ENCODE measurements at regions not wholly inside any gene's neighbourhood (a gene's known extent, or its start where the extent isn't known, plus 50 kb on each side); places are given as distances from the start of the nearest gene placed in this dataset.
"Not testable (repeated sequence)": the region's sequence is repeated elsewhere in the genome, so short reads cannot be mapped to it uniquely, and the experiment has no call there.

DNA sequence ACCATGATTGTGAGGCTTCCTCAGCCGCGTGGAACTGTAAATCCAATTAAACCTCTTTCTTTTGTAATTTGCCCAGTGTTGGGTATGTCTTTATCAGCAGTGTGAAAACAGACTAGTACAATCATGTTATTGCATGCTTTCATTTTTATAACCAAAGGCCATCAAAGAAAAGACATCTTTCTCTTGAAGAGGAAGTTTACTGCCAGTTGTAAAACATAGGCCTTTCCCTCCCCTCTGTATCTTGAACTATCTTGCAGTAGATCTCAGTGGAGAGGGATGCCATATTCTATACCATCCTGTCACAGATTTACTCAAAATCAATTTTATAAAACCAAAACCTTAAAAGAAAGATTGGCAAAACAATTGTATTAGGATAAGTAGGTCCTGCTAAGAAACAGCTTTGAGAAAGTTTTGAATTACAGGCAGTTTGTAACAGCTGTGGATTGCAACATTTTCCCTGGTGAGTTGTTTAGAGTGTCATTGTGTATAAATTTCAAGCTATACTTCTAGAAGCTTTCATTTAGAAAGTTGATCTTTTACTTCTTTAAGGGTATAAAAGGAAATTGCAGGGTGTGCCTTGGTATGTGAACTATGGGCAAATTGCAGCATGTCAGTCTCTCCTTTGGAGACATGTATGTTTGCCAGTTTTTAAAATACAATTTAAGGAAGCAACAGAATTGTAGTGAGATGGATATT lies 128.0 kb downstream of the ATP23 start:
- DNase-seq (ENCODE audit: low read depth in 2 of 2) = no peak

- no peak for DNase-seq (ENCODE audit: low read depth in 2 of 2)
Observed at GRCh38 chr12:58071994-58072393, 130.6 kb downstream of the ATP23 start.

GRCh38 chr12:58074259-58074658 lies 132.9 kb downstream of the ATP23 start:
- no peak for DNase-seq (ENCODE audit: low read depth in 2 of 2)

GRCh38 chr12:58079806-58080205 lies 138.4 kb downstream of the ATP23 start:
- DNase-seq (ENCODE audit: low read depth in 2 of 2) = no peak

GRCh38 chr12:58081488-58081887 lies 140.1 kb downstream of the ATP23 start:
- DNase-seq (ENCODE audit: low read depth in 2 of 2) = no peak

GRCh38 chr12:58082996-58083395 lies 141.6 kb downstream of the ATP23 start:
- no peak for DNase-seq (ENCODE audit: low read depth in 2 of 2)

DNA sequence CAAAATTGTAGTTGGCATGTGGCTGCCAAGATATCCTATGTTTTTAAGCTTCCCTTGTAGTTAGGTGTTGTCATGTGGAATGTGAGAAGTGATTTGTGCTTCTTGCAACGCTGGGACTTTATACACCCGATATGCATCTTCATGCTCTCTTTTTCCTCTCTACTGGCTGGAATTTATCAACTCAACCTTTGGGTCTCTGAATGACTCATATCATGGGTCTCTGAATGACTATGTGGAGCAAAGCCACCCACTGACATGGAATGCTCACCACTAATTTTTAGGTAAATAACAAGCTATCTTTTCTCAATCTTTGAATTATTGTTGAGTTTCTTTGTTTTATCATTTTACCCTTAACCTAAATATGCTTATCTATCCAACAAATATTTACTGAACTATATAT lies 144.6 kb downstream of the ATP23 start:
- DNase-seq (ENCODE audit: low read depth in 2 of 2) = no peak

DNA sequence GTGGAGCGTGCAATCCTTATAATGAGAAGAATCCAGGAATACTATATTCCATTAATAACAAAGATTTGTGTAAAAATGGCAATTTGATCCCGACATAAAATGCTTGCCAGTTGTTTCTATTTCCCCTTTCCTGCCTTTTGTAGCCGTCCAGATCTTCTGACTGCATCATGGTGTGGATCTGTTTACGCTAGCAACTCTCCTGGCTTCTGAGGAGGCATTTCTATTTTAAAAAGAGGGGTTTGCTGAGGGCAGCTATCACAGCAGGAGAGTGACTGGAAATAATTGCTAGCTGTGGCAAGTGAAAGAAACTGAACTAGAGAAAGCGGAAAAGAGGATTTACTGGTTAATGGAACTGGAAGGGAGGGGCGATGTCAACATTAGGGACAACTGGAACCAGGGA lies 145.6 kb downstream of the ATP23 start:
- DNase-seq (ENCODE audit: low read depth in 2 of 2) = no peak

GRCh38 chr12:58087423-58088127 lies 146.2 kb downstream of the ATP23 start:
- no peak for DNase-seq (ENCODE audit: low read depth in 2 of 2)

- DNase-seq (ENCODE audit: low read depth in 2 of 2) = no peak
Observed at GRCh38 chr12:58089588-58089987, 148.2 kb downstream of the ATP23 start.

DNA sequence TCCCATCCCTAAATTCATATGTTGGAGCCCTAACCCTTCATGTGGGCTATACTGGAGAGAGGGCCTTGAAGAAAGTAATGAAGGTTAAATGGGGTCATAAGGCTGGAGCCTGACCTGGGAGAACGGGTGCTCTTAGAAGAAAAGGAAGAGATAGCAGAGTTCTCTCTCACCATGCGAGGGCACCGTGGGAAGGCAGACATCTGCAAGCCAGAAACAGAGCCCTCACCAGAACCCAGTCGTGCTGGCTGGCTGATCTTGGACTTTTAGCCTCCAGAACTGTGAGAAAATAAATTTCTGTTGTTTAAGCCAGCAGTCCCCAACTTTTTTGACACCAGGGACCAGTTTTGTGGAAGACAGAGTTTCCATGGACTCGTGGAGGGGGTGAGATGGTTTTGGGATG lies 149.3 kb downstream of the ATP23 start:
- no peak for DNase-seq (ENCODE audit: low read depth in 2 of 2)

DNA sequence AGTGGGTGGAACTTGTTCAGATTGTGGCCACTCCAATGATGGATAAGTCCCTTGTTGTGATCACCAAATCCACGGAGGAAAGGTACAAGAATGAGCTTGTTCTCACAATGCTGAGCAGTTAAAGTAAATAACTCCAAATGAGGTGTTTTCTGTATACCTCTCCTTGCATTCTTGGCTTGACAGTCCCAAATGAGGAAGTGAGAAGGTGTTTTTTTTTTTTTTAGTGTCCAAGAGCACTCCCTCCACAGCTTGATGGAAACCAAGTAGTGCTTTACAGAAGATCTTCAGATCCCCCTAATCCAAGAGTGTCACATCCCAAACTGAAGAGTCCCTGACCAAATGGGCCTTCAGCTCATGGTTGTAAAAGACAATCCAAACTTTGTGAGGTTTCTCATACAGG lies 153.6 kb downstream of the ATP23 start:
- no peak for DNase-seq (ENCODE audit: low read depth in 2 of 2)

GRCh38 chr12:58097741-58098140 lies 156.4 kb downstream of the ATP23 start:
- DNase-seq (ENCODE audit: low read depth in 2 of 2) = no peak

DNA sequence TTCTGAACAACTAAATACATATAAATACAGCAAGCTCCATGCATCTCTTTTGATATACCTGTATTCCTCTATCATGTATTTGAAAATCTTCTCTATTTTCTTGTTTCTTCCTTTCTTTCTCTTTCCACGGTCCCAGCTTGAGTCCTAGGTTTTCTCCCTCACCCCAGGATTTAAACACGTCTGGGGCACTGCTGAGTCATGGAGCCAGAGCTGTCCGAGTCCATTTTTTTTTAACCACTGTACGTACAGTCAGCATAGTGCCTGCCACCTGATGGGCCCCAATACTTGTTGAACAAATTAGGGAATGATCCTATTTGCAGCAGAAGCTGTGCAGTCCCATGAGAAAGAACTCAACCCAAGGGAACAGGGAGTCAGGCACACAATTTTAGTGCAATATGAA lies 158.1 kb downstream of the ATP23 start:
- no peak for DNase-seq (ENCODE audit: low read depth in 2 of 2)

DNA sequence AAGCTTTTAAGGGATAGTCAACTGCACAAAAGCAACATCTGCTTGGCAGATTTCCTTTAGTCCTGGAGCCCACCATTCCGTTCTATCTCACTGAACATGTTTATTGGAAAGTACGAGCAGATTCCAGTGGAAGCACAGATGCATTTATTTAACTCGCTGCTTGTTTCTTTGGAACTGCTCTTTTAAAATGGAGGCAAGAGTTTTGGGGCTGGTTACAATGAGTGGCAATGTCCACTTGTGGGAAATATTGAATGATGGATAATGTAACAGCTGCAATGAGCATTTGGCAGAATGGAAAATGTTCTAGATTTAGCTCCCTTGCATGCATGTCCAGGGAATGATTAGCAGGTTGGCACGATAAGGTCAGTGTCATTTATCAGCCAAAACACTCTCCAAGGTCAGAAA lies 163.0 kb downstream of the ATP23 start:
- no peak for DNase-seq (ENCODE audit: low read depth in 2 of 2)

DNA sequence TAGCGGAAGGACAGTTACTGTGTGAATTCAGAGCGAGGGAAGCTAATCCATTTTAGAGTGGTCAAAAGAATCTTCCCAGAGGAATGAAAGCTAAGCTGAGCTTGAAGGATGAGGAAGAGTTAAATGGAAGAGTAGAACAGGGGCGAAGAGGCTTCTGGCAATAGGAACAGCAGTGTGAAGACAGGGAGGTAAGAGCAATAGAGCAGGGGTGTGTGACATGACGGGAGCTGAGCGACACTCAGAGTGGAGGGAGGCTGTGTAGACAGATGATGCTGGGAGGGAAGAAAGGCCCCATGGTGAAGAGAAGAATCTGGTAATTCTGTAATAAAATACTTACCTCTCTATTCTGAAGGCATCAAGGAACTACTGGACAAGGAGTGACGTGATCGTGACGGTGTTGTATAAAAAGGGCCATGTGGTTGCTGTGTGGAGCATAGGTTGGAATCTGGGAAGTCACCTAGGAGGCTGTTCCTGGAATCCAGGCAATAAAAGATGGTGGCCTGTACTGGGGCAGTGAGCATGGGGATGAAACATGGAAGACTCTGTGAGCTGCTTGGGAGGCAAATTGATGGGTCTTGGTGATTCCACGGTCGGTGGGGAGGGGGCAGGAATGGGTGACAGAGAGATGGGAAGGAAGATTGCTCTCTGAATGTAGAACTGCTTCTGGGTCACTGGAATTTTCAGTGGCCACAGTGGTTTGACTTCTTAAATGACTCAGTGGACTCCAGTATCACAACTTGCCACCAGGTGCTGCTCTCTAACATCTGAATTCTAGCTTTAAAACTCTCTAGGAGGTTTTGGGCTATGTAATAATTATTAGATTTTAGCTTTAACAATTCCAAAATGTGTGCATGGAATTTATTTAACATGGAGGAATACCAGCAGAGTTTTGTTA lies 164.1 kb downstream of the ATP23 start:
- DNase-seq (ENCODE audit: low read depth in 2 of 2) = no peak

DNA sequence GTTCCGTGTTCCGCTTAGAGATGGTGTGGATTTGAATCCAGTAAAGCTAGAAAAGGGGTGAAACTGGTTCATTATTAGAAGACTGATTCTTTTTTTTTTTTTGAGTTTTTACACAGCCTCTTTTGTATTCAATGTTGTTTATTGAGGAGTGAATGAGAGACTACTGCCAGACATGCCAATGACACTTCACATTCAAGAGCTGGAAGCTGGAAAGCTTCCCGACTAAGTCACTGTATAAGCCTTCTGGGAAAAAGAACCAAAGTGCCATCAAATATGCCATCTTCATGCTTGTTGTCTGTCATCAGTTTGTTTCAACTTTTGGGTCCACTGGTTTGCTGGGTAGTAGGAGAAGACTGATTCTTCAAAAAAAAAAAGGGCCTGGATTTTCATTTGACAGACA lies 164.8 kb downstream of the ATP23 start:
- no peak for DNase-seq (ENCODE audit: low read depth in 2 of 2)

DNA sequence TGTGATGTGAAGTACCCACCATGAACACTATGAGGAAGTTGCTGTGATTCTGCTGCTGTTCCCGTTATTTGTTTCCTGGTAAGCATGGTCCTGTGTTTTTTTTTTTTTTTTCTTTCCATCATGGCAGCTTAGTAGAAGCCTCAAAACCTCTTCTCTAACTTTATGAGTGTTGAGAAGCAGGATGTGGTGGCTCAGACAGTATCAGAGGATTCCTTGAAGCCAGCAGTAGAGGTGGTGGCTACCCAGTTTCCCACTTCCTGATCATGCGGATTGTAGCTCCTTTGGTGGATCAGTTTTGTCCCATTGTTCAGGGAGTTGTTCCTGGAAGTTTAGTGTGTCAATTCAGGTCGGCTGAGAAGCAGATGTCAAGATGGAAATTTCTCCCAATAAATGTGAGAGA lies 175.8 kb downstream of the ATP23 start:
- no peak for DNase-seq (ENCODE audit: low read depth in 2 of 2)

DNA sequence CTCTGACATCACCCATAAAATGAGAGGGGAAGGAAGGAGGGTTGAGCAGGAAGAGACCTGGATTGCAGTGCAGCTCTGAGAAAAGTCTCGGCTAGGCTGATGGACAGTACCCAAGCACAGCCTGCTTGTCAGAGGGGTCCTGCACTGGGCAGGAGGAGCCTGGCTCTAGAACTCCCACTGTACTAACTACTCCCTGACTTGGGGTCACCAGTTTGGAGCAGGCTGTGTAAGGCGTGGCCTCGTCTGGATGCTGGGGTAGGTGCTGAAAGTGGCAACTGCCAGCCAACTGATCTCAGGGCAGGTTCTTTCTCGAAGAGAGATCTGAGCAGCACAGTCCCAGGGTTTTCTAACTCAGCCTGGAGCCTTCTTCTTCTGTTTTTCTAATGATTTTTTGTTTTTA lies 176.3 kb downstream of the ATP23 start:
- DNase-seq (ENCODE audit: low read depth in 2 of 2) = no peak

DNA sequence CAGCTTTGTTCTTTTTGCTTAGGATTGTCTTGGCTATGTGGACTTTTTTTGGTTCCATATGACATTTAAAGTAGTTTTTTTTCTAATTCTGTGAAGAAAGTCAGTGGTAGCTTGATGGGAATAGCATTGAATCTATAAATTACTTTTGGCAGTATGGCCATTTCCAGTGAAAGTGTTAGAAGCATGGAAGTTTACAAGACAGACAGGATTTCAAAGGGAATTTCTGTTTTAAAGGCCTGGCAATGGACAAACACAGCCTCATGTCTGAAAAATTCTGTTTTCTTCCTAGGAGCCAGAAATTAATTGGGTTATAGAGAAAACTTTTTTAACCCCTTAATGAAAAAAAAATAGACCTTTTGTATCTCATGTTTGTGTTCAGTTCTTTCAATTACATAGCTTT lies 184.4 kb downstream of the ATP23 start:
- DNase-seq (ENCODE audit: low read depth in 2 of 2) = not testable (repeated sequence)

DNA sequence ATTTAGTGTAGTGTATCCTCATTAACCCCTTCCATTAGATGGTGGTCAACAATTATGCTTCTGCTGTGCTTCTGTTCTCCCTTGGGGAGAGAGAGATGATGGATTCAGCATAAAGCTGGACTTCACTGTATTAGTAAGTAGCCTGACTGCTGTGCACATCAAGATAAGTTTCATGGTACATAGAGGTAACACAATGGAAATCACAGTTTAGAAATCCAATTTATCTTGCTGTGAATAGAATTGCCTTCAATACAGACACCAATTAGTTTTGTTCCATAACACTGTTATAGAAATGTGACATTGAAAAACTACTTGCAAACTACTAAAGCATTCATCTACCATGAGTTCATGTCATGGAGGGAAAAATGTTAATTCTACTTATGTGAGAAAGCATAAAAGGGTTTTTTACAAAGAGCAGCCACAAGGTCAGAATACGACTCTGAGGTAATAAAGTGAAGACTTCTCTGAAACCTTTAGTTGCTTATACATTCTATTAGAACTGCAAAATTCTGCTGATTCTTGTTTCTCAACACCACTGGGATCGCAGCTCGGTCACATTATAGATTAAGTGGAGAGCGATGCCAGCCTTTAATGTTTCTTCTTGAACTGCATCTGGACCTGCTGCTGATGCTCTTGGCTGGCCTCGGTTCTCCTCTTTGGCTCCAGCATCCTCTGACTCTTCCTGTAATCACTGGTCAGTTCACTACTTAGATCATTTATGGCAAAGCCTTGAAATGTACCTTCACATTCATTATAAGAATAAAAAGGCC lies 190.8 kb downstream of the ATP23 start:
- no peak for DNase-seq (ENCODE audit: low read depth in 2 of 2)

- no peak for DNase-seq (ENCODE audit: low read depth in 2 of 2)
Observed at GRCh38 chr12:58138424-58138823, 197.1 kb downstream of the ATP23 start.

All from activated CD4-positive, alpha-beta T cell treated with anti-CD3 and anti-CD28 coated beads for 24 hours (primary cell).